Stomach (tissue), 4 donors: ENCODE measurements at regions not wholly inside any gene's neighbourhood (a gene's known extent, or its start where the extent isn't known, plus 50 kb on each side); places are given as distances from the start of the nearest gene placed in this dataset.

Experiments
- CTCF ChIP-seq, 7 experiments: fragments of 450-650 bp in 4 of 7; fragments of 200-600 bp in 3 of 7; sonication (generic) in 3 of 7; IDR thresholded peaks; one replicate each; pipeline ENCODE4 v1.5.1; 2016 to 2019; ENCODE audit warnings: antibody characterized with exemption in 7 of 7, control low read depth in 2 of 7, mild to moderate bottlenecking in 1 of 7
- EP300 ChIP-seq: sonication (generic); formaldehyde crosslinking; IDR thresholded peaks from one replicate; pipeline ENCODE4 v1.6.1; 2017; ENCODE audit warnings: antibody characterized with exemption
- POLR2A ChIP-seq, 4 donors: fragments of 450-650 bp; IDR thresholded peaks; one replicate each; pipeline ENCODE4 v1.6.1; 2016; ENCODE audit warnings: antibody characterized with exemption in 4 of 4, control low read depth in 2 of 4, mild to moderate bottlenecking in 1 of 4, moderate library complexity in 1 of 4
- POLR2AphosphoS5 ChIP-seq, 3 donors: sonication (generic); formaldehyde crosslinking; IDR thresholded peaks; one replicate each; pipeline ENCODE4 v1.6.1; 2016; ENCODE audit warnings: antibody characterized with exemption in 3 of 3

DNA sequence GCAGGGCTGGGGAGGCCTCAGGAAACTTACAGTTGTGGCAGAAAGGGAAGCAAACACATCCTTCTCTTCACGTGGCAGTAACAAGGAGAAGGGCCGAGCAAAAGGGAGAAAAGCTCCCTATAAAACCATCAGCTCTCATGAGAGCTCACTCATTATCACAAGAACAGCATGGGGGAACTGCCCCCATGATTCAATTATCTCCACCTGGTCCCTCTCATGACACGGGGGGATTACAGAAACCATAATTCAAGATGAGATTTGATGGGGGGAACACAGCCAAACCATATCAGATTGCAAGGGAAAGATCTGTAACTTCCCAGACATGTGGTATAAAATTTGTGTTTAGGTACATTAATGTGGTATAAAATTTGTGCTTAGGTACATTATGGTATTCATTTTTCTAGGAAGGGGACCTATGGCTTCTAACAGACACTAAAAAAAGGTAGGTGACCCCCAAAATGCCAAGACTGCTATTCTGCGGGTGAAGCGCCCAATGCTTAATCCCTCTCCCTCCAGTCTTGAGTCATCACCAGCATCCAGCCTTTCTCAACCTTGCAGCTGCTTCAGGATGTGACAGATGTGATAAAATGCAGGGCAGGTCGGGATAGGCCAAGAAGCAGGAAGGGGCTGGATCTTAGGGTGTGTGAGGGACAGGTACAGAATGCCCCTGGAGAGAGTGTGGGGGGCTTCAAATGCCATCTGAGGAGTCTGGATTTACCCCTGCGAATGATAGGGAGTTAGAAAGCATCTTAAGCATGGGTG is 57.7 kb upstream of the AMPD3 start:
- TF ChIP-seq CTCF (IDR thresholded peaks at IDR 0.05) (no peak), POLR2A (IDR thresholded peaks at IDR 0.05) (no peak), POLR2AphosphoS5 (IDR thresholded peaks at IDR 0.05) (no peak), EP300 (no peak)
